K562 (cell line): ENCODE measurements at regions not wholly inside any gene's neighbourhood (a gene's known extent, or its start where the extent isn't known, plus 50 kb on each side); places are given as distances from the start of the nearest gene placed in this dataset.

ENCODE experiments used
- DNMT1 ChIP-seq: fragments of 450-650 bp; IDR thresholded peaks from 2 replicates; pipeline ENCODE4 v1.6.1; 2016; ENCODE audit warnings: antibody characterized with exemption, mild to moderate bottlenecking
- EGR1 ChIP-seq: fragments of 450-650 bp; conservative IDR thresholded peaks from 2 replicates; pipeline ENCODE4 v1.6.1; 2017; ENCODE audit warnings: mild to moderate bottlenecking
- EZH2 ChIP-seq: IDR thresholded peaks from 2 replicates; pipeline ENCODE4 v1.6.1; 2012; ENCODE audit warnings: low read depth, mild to moderate bottlenecking, inconsistent platforms, low read length, borderline replicate concordance
- HDGF ChIP-seq: fragments of 450-650 bp; IDR thresholded peaks from 2 replicates; pipeline ENCODE4 v1.6.1; 2016
- KAT7 ChIP-seq: sonication (generic); formaldehyde crosslinking; IDR thresholded peaks from 2 replicates; pipeline ENCODE4 v1.8.0; 2022; ENCODE audit warnings: missing genetic modification reagents, mild to moderate bottlenecking, borderline replicate concordance
- SMAD3 ChIP-seq: fragments of 450-650 bp; formaldehyde crosslinking; conservative IDR thresholded peaks from 2 replicates; pipeline ENCODE4 v1.4.0; 2020; ENCODE audit warnings: mild to moderate bottlenecking
- SMARCA4 ChIP-seq: fragments of 450-650 bp; IDR thresholded peaks from 2 replicates; pipeline ENCODE4 v1.6.1; 2016
- SOX6 ChIP-seq: fragments of 450-650 bp; IDR thresholded peaks from 2 replicates; pipeline ENCODE4 v1.6.1; 2014; ENCODE audit warnings: mild to moderate bottlenecking
- TF ChIP-seq, protein P1 (sequence below): fragments of 150-350 bp; conservative IDR thresholded peaks from 2 replicates; pipeline ENCODE4 v1.6.1; 2014; ENCODE audit warnings: low read length

DNA sequence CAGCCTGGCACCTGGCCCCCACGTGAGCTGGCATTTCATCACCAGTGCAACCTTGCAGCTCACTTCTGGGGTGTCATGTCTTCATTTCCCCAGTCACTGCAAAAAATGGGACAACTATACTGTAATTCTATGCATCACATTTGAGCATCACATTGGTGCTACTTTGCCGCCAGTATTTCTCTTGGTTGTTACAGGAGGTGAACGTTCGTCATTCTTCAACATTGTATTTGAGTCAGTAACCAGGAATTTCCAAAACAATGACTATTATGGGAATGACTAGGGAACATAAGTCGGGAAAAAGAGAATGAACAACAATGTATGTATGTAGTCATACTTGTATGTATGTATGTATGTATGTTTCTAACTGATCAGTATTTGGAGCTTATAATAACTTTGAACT, 1278.0 kb downstream of the EFNA5 start:
- no peak for TF ChIP-seq SMAD3 (CRISPR knock-in tag)
- no peak for TF ChIP-seq HDGF
- TF ChIP-seq SMARCA4 = no peak
- TF ChIP-seq EZH2 = no peak
- TF ChIP-seq, protein P1, sequence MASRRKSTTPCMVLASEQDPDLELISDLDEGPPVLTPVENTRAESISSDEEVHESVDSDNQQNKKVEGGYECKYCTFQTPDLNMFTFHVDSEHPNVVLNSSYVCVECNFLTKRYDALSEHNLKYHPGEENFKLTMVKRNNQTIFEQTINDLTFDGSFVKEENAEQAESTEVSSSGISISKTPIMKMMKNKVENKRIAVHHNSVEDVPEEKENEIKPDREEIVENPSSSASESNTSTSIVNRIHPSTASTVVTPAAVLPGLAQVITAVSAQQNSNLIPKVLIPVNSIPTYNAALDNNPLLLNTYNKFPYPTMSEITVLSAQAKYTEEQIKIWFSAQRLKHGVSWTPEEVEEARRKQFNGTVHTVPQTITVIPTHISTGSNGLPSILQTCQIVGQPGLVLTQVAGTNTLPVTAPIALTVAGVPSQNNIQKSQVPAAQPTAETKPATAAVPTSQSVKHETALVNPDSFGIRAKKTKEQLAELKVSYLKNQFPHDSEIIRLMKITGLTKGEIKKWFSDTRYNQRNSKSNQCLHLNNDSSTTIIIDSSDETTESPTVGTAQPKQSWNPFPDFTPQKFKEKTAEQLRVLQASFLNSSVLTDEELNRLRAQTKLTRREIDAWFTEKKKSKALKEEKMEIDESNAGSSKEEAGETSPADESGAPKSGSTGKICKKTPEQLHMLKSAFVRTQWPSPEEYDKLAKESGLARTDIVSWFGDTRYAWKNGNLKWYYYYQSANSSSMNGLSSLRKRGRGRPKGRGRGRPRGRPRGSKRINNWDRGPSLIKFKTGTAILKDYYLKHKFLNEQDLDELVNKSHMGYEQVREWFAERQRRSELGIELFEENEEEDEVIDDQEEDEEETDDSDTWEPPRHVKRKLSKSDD = no peak
- no peak for TF ChIP-seq SOX6
- TF ChIP-seq EGR1 = no peak
- no peak for TF ChIP-seq KAT7 (CRISPR knock-in tag)
- TF ChIP-seq DNMT1 = no peak
